Nucleus accumbens (tissue), 56 donors: ENCODE measurements at regions not wholly inside any gene's neighbourhood (a gene's known extent, or its start where the extent isn't known, plus 50 kb on each side); places are given as distances from the start of the nearest gene placed in this dataset.
A peak's percentile ranks its signal among the peaks of the same experiment; 100 is the strongest.
"Not testable (repeated sequence)": the region's sequence is repeated elsewhere in the genome, so short reads cannot be mapped to it uniquely, and the experiment has no call there.

Source experiments
- DNase-seq, 56 donors: peaks; one replicate each; lab custom pipeline; 2025; lab: John Stamatoyannopoulos, UW

DNA sequence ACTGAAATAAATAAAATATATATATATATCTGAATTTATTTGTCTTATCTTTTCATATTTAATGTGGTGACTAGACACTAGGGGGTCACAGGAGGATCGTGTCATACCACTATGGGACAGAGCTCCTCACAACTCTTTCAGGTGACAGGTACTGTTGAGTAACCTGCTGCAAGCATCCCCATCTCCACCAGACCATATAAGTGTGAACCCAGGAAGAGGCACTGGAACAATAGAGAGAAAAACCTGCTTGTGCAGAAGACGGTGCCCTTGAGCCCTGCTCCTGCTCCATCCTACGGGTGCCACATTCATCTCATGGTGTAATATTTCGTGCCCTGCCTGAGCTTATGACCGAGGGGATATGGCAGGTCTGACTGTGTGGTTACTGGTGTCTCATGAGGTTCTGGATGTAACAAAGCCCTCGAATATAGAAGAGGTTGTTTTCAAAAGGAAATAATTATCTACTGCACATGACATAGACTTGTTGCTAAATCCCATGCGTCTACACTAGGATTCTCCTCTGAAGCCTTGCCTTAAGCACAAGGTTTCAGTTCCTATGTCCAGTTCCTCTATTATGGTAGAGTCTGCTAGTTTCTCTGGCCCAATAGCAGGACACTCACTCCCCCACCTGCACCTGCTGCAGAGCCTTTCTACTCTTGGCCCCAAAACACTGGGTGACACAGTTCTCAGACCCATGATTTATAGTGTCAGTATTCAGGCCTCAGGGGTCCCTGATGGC, 70.4 kb downstream of the GGTLC2 start:
- DNase-seq, result no peak

GRCh38 chr22:22716136-22716665, 71.8 kb downstream of the GGTLC2 start:
- no peak for DNase-seq

- DNase-seq, result no peak
Measured at GRCh38 chr22:22717664-22718063, 73.2 kb downstream of the GGTLC2 start.

DNA sequence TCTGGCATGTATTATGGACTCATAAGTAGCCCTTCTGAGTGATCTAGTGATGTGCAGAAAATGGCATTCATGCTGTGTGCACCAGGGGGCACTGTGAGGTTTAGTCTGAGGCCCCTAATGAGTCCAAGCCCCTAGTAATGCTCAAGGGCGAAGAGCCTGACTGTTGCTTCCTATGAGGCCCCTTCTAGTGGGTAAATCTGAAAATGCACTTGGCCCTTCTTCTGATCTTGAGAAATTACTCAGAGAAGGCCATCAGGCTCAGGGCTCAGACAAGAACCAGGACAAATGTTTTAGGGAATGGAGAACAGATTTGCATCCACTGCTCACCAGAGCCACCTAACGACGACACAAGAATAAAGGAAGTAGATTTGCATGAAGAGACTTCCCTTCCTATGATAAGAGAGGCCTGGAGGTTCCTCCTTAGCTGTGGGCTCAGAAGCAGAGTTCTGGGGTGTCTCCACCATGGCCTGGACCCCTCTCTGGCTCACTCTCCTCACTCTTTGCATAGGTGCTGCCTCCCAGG, 75.8 kb downstream of the GGTLC2 start:
- DNase-seq, result peak in 1 of 56 donors; percentile 5

DNA sequence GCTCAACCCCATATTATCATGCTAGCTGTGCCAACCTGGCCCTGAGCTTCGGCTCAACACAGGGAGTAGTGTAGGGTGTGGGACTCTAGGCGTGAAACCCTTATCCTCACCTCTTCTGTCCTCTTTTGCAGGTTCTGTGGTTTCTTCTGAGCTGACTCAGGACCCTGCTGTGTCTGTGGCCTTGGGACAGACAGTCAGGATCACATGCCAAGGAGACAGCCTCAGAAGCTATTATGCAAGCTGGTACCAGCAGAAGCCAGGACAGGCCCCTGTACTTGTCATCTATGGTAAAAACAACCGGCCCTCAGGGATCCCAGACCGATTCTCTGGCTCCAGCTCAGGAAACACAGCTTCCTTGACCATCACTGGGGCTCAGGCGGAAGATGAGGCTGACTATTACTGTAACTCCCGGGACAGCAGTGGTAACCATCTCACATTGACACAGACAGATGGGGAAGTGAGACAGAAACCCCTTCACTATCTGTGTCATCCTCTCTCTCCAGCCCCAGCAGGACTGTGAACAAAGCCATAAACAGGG, 76.4 kb downstream of the GGTLC2 start:
- peak in 3 of 56 donors; percentile 7 to 17 (median 8) for DNase-seq

DNA sequence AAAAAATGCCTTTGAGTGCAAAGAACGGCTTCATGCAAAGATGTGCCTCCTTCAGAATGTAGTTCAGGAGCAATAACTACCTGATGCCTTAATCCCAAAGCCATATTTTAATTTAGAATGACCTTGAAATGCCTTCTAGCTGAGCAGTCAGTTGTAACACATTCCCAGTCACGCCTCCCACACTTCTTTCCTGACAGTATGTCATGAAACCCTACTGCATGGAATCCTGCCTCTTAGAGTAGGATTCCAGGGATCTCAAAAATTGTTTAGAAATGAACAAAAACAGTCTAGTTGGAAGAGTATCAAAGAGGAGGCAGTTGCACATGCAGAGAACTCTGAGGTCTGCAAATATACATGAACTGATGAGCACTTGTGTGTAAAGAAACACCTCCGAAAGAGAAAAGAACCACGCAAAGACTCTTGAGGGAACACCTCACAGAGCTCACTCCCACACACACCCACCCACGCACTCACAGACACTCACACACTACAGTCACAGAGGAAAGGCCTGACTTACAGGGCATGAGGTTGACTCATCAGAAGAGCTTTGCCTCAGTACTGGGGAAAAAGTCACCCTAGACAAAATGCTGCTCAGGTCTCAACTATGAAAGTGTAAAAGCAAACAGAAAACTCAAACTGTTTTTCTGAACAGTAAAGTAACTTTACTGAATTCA, 77.4 kb downstream of the GGTLC2 start:
- DNase-seq, result peak in 30 of 56 donors; percentile 4 to 80 (median 42)

DNA sequence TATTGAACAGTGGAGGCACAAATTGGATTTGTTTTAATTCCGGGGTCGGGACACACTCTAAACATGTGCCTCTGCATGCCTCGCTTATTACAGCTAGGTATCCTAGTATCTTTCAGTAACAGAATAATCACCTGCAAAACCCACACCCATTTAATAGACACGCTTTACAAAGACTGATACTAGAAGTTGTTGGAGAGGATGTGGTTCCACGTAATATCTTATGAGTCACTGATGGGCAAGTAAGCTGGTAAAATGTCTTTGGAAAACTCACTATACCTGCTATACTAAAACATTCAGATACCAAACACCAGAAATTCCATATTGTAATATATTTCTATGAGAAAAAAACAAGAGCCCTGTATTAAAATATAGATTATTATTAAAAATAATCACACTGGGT, 84.0 kb downstream of the GGTLC2 start:
- no peak for DNase-seq

GRCh38 chr22:22730655-22731373, 86.4 kb downstream of the GGTLC2 start:
- DNase-seq, result no peak

DNA sequence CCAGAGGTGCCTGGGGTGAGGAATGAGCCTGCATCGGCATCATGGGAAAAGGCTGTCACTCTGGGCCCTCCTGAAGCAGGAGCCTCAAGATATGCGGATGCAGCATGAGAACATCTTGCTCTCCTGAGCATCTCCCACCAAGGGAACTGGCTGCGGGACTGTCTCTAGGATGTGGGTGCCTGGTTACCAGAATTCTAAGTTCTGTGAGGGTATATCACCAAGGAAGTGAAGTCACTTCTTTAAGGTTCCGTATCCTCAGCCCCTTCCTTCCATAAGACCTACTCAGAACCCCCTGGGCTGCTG, 86.9 kb downstream of the GGTLC2 start:
- DNase-seq, result no peak

GRCh38 chr22:22733006-22733405, 88.6 kb downstream of the GGTLC2 start:
- DNase-seq, result not testable (repeated sequence)

GRCh38 chr22:22733881-22734373, 89.5 kb downstream of the GGTLC2 start:
- DNase-seq, result no peak

DNA sequence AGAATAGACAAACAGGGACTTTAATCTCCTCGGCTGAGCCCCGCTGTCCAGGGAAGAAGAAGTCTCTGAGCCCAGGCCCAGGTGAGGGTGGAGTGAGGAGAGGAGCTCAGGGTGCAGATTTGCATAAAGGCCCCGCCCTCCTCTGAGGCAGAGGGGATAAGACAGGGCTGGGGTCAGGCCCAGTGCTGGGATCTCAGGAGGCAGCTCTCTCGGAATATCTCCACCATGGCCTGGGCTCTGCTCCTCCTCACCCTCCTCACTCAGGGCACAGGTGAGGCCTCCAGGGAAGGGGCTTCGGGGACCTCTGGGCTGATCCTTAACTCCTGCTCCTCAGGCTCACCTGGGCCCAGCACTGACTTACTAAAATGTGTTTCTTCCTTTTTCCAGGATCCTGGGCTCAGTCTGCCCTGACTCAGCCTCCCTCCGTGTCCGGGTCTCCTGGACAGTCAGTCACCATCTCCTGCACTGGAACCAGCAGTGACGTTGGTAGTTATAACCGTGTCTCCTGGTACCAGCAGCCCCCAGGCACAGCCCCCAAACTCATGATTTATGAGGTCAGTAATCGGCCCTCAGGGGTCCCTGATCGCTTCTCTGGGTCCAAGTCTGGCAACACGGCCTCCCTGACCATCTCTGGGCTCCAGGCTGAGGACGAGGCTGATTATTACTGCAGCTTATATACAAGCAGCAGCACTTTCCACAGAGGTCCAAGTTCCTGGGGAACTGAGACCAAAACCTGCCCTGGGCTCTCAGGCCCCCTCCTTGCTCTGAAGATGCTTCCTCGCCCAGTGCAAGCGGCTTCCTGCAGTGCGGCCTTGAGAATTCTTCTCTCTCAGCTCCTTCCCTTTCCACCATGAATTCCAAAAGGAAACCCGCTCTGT, 90.2 kb downstream of the GGTLC2 start:
- DNase-seq, result not testable (repeated sequence)

DNA sequence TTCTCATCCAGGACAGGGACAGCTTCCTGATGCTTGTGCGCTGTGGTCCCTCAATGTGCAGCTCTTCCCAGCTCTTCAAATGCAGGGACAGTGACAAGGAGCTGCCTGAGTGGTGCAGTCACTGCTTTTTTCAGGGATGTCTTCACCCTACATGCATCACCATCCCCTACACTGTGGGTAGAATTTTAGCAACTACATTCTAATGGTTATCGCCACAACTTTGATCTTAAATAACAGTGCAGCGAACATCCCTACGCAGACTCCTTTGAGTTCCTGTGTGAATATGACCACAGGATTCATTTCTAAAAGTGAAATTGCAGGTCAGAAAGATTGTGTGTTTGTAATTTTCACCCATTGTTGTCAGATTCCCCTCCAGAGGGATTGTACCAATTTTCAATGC, 90.9 kb downstream of the GGTLC2 start:
- DNase-seq, result not testable (repeated sequence)

GRCh38 chr22:22735695-22736611, 91.5 kb downstream of the GGTLC2 start:
- no peak for DNase-seq

DNA sequence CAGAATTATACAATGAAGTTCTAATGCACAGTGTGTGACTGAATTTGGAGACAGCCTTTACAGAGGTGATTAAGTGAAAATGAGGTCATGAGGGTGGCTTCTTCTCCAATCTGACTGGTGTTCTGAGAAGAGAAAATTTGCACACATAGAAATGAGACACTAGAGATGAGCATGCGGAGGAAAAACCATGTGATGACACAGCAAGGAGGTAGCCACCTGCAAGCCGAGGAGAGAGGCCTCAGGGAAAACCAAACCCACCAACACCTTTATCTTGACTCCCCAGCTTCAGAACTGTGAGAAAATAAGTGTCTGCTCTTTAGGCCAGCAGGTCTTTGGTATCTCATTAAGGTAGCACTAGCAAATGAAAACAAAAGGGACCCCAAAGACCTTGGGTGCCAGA, 93.2 kb downstream of the GGTLC2 start:
- DNase-seq, result no peak

DNA sequence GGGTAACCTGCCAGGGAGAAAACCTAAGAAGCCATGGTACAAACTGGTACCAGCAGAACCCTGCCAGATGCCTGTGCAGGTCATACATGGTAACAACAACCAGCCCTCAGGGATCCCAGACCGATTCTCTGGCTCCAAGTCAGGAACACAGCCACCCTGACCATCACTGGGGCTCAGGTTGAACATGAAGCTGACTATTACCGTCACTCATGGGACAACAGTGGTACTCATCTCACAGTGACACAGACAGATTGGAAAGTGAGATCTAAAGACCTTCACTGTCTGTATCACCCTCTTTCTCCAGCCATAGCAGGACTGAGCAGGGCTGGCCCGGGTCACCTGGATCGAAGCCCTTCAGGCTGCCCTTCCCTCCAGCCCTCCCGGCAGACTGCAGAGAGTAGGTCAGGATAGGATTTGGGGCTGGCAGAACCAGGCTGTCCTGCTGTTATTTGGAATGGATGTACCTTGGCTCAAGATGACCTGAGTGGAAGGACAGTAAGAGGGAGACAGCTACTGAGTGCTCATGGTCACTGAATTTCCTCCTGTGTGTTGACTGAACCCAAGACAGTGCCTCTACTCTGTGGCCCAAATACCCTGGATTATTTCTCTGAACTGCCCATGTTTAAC, 94.7 kb downstream of the GGTLC2 start:
- no peak for DNase-seq

DNA sequence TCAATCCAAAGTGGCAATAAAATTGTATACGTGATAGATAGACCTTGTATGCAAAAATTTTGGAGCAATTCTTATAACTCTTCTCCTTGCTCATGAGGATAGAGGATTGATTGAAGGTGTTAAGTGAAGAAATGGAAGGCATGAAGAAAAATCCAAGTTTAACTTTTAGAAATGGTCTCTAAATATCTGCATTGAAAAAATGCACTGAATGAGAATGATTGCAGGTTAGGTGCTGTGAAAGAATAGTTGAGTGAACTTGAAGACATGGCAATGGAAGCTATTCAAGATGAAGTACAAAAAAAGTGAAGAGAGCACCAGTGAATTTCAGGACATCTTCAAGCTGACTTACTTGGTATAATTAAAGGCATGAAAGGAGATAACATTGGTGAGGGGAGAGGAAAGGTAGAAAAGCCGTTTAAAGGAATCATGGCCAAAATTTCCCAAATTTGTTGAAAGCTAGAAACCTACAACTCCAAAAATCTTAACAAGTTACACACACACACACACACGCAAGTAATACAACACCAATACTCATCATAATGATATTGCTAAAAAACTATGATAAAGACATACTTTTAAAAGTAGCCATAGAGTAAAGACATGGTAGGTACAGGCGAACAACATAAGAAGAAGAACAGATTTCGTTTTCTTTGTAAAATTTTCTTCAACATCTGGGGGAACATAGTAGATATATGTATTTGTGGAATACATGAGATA, 96.3 kb downstream of the GGTLC2 start:
- no peak for DNase-seq

DNA sequence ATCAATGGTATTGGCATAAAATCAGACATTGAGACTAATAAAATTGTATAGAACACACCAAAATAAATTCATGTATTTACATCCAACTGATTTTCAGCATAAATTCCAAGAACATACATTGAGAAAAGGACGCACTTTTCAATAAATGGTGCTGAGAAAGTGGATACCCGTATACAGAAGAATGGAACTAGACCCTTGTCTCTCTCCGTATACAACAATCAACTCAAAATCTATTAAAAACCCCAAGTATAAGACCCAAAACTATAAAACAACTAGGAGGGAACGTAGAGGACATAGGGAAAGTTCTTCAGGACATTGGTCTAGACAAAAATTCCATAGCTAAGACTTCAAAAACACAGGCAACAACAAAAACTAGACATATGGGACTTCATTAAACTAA, 97.4 kb downstream of the GGTLC2 start:
- no peak for DNase-seq
